Lower leg skin (tissue), 4 donors: ENCODE measurements at regions not wholly inside any gene's neighbourhood (a gene's known extent, or its start where the extent isn't known, plus 50 kb on each side); places are given as distances from the start of the nearest gene placed in this dataset.

Experiments used
- DNase-seq, 2 donors: peaks; one replicate each; pipeline ENCODE4 v3.0.0-alpha.2; 2019; ENCODE audit warnings: low spot score in 2 of 2
- H3K4me3 ChIP-seq: fragments of 200-600 bp; sonication (generic); 2 replicates; pipeline ENCODE4 v1.5.1; 2017; ENCODE audit warnings: mild to moderate bottlenecking, low read depth; ENCODE audit not compliant: poor library complexity, severe bottlenecking
- POLR2A ChIP-seq, 2 donors: fragments of 450-650 bp; IDR thresholded peaks; one replicate each; pipeline ENCODE4 v1.6.1; 2016 to 2017; ENCODE audit warnings: antibody characterized with exemption in 2 of 2, mild to moderate bottlenecking in 1 of 2, moderate library complexity in 1 of 2
- WGBS, 2 donors: methylation state at CpG; one replicate each; pipeline ENCODE4 v1.1.5; 2018; 5-methylcytosine and 5-hydroxymethylcytosine counted together
- intact Hi-C: fragments of 100-400 bp; cut with DNase I; formaldehyde crosslinking; loops from one replicate; pipeline ENCODE4 v1.15.0; 2023; ENCODE audit warnings: low total_unique reads
- TF ChIP-seq, protein P1 (sequence below), 3 donors: fragments of 450-650 bp; IDR thresholded peaks; one replicate each; pipeline ENCODE4 v1.5.1; 2016; ENCODE audit warnings: antibody characterized with exemption in 3 of 3, mild to moderate bottlenecking in 3 of 3, moderate library complexity in 2 of 3

- DNase-seq: no peak
- WGBS, 2 donors: 93 to 94% methylated on average over 7 of the region's 7 CpGs
- intact Hi-C loops: no loop called here
- H3K4me3 ChIP-seq: no peak overlapping the region
- TF ChIP-seq POLR2A (IDR thresholded peaks at IDR 0.05): no peak
- TF ChIP-seq, protein P1, sequence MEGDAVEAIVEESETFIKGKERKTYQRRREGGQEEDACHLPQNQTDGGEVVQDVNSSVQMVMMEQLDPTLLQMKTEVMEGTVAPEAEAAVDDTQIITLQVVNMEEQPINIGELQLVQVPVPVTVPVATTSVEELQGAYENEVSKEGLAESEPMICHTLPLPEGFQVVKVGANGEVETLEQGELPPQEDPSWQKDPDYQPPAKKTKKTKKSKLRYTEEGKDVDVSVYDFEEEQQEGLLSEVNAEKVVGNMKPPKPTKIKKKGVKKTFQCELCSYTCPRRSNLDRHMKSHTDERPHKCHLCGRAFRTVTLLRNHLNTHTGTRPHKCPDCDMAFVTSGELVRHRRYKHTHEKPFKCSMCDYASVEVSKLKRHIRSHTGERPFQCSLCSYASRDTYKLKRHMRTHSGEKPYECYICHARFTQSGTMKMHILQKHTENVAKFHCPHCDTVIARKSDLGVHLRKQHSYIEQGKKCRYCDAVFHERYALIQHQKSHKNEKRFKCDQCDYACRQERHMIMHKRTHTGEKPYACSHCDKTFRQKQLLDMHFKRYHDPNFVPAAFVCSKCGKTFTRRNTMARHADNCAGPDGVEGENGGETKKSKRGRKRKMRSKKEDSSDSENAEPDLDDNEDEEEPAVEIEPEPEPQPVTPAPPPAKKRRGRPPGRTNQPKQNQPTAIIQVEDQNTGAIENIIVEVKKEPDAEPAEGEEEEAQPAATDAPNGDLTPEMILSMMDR (IDR thresholded peaks at IDR 0.05): no peak
Measured at GRCh38 chr1:2961081-2961480, 60.2 kb upstream of the ACTRT2 start.

DNA sequence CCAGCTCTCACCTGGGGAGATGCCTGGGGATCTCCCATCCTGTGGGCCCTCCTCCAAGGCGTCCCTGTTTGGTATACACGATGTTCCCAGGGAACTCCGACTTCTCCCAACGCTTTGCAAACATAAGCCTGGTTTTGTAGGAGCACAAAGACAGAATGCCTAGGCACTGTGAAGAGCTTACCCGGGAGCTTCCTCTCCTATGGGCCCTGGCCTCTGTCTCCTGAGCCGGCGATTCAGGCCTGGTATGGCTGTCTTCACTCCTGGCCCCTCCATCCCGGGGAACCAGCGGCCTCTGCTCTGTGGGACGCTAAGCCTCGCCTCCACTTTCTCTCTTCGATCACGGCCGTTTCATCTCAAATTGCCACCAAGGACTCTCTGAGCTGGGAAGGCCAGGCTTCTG, 59.6 kb upstream of the ACTRT2 start:
- intact Hi-C loops: no loop called here
- no peak overlapping the region for H3K4me3 ChIP-seq
- TF ChIP-seq POLR2A (IDR thresholded peaks at IDR 0.05): no peak
- DNase-seq: no peak
- 91 to 92% methylated on average over 14 of the region's 14 CpGs for WGBS, 2 donors

GRCh38 chr1:2962061-2962460, 59.2 kb upstream of the ACTRT2 start:
- no peak for TF ChIP-seq POLR2A (IDR thresholded peaks at IDR 0.05)
- TF ChIP-seq, protein P1 (IDR thresholded peaks at IDR 0.05): no peak
- no peak overlapping the region for H3K4me3 ChIP-seq
- no peak for DNase-seq
- intact Hi-C loops: no loop called here
- 83 to 86% methylated on average over 11 of the region's 11 CpGs for WGBS, 2 donors

- intact Hi-C loops: no loop called here
- no peak for DNase-seq
- 83 to 90% methylated on average over 8 of the region's 8 CpGs for WGBS, 2 donors
- no peak overlapping the region for H3K4me3 ChIP-seq
- TF ChIP-seq, protein P1 (IDR thresholded peaks at IDR 0.05): no peak
Measured at GRCh38 chr1:2962541-2962940, 58.7 kb upstream of the ACTRT2 start.

DNA sequence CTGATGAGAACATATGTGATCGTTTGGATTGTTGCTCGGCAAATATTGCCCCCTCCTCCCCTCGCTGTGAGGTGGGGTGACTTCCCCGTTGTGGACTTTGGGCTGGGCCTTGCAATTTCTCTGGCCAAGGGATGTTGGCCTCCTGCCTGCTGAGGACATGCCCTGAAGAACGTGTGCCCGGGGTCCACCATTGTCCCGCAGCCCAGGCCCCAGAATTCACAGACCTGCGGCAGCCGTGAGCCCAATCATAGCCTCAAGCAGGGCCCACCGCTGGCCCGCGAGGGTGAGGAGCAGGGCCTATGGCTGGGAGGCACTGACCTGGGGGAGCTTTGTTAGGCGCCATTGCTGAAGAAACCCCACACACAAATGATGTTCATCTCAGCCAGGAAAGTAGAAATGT, 58.3 kb upstream of the ACTRT2 start:
- intact Hi-C loops: no loop called here
- no peak overlapping the region for H3K4me3 ChIP-seq
- 83 to 87% methylated on average over 13 of the region's 13 CpGs for WGBS, 2 donors
- TF ChIP-seq POLR2A (IDR thresholded peaks at IDR 0.05): no peak
- TF ChIP-seq, protein P1 (IDR thresholded peaks at IDR 0.05): no peak
- DNase-seq: no peak

GRCh38 chr1:2965676-2966075, 55.6 kb upstream of the ACTRT2 start:
- WGBS, 2 donors: 83 to 95% methylated on average over 4 of the region's 4 CpGs
- DNase-seq: no peak
- TF ChIP-seq, protein P1 (IDR thresholded peaks at IDR 0.05): no peak
- no peak for TF ChIP-seq POLR2A (IDR thresholded peaks at IDR 0.05)
- intact Hi-C loops: no loop called here
- H3K4me3 ChIP-seq: no peak overlapping the region
